BLaER1 (cell line): ENCODE measurements at regions not wholly inside any gene's neighbourhood (a gene's known extent, or its start where the extent isn't known, plus 50 kb on each side); places are given as distances from the start of the nearest gene placed in this dataset.
"Not testable (repeated sequence)": the region's sequence is repeated elsewhere in the genome, so short reads cannot be mapped to it uniquely, and the experiment has no call there.

ENCODE experiments used
- H3K27ac ChIP-seq: shearing (Covaris generic); formaldehyde crosslinking; 2 replicates; pipeline ENCODE4 v1.8.1; 2022
- H3K27me3 ChIP-seq: shearing (Covaris generic); formaldehyde crosslinking; 2 replicates; pipeline ENCODE4 v1.8.1; 2022
- H3K36me3 ChIP-seq: shearing (Covaris generic); formaldehyde crosslinking; 2 replicates; pipeline ENCODE4 v1.8.1; 2022
- H3K4me1 ChIP-seq: shearing (Covaris generic); formaldehyde crosslinking; 2 replicates; pipeline ENCODE4 v1.8.1; 2022
- H3K4me2 ChIP-seq: shearing (Covaris generic); formaldehyde crosslinking; 2 replicates; pipeline ENCODE4 v1.8.1; 2022
- H3K4me3 ChIP-seq: shearing (Covaris generic); formaldehyde crosslinking; 2 replicates; pipeline ENCODE4 v1.8.1; 2022
- H3K9ac ChIP-seq: shearing (Covaris generic); formaldehyde crosslinking; 2 replicates; pipeline ENCODE4 v1.8.1; 2022
- H3K9me3 ChIP-seq: shearing (Covaris generic); formaldehyde crosslinking; 2 replicates; pipeline ENCODE4 v1.8.1; 2022
- H4K20me1 ChIP-seq: shearing (Covaris generic); formaldehyde crosslinking; 2 replicates; pipeline ENCODE4 v1.8.1; 2022
- Cebpa-rat ChIP-seq: shearing (Covaris generic); IDR thresholded peaks from 2 replicates; pipeline ENCODE4 v1.8.1; 2022

GRCh38 chr12:34249271-34249670 lies 227.0 kb downstream of the ALG10 start:
- no peaks in the 10 kb centered on the region for H3K4me1 ChIP-seq
- no peaks in the 10 kb centered on the region for H4K20me1 ChIP-seq
- H3K9ac ChIP-seq: no peak overlapping the region
- no peak overlapping the region for H3K27ac ChIP-seq
- H3K9me3 ChIP-seq: no peaks in the 10 kb centered on the region
- no peaks in the 10 kb centered on the region for H3K36me3 ChIP-seq
- no peak overlapping the region for H3K4me2 ChIP-seq
- no peaks in the 10 kb centered on the region for H3K27me3 ChIP-seq
- TF ChIP-seq Cebpa-rat: no peak
- H3K4me3 ChIP-seq: no peak overlapping the region

- not testable (repeated sequence) for H4K20me1 ChIP-seq, H3K9me3 ChIP-seq, H3K27me3 ChIP-seq
Observed at GRCh38 chr12:34251879-34252278, 229.6 kb downstream of the ALG10 start.

GRCh38 chr12:34253674-34254073 lies 231.4 kb downstream of the ALG10 start:
- Histone ChIP-seq H3K36me3 (no peaks in the 10 kb centered on the region), H3K4me2 (no peak overlapping the region), H3K9ac (no peak overlapping the region), H3K4me3 (no peak overlapping the region), H3K27me3 (no peaks in the 10 kb centered on the region), H4K20me1 (no peaks in the 10 kb centered on the region), H3K9me3 (no peaks in the 10 kb centered on the region), H3K27ac (no peak overlapping the region), H3K4me1 (no peaks in the 10 kb centered on the region)
- no peak for TF ChIP-seq Cebpa-rat

More at GRCh38 chr12:34251879-34252278, 229.6 kb downstream of the ALG10 start:
- H3K4me3 ChIP-seq, H3K36me3 ChIP-seq, H3K4me1 ChIP-seq, H3K27ac ChIP-seq, H3K9ac ChIP-seq, H3K4me2 ChIP-seq: not testable (repeated sequence)

- Histone ChIP-seq H3K9ac (no peak overlapping the region), H3K9me3 (no peaks in the 10 kb centered on the region), H3K4me3 (no peak overlapping the region), H4K20me1 (no peaks in the 10 kb centered on the region), H3K27ac (no peak overlapping the region), H3K4me2 (no peak overlapping the region), H3K4me1 (no peaks in the 10 kb centered on the region), H3K36me3 (no peaks in the 10 kb centered on the region), H3K27me3 (no peaks in the 10 kb centered on the region)
- no peak for TF ChIP-seq Cebpa-rat
Observed at GRCh38 chr12:34257093-34257492, 234.8 kb downstream of the ALG10 start.

- H3K4me3 ChIP-seq, H3K36me3 ChIP-seq, H3K4me2 ChIP-seq: not testable (repeated sequence)
Observed at GRCh38 chr12:34262140-34262539, 239.8 kb downstream of the ALG10 start.

GRCh38 chr12:34264110-34264509 lies 241.8 kb downstream of the ALG10 start:
- no peaks in the 10 kb centered on the region for H3K4me1 ChIP-seq
- no peak overlapping the region for H3K9ac ChIP-seq
- H3K4me3 ChIP-seq: no peak overlapping the region
- H4K20me1 ChIP-seq: no peaks in the 10 kb centered on the region
- no peaks in the 10 kb centered on the region for H3K36me3 ChIP-seq
- peaks cover 9% of the 10 kb centered on the region; the same call in 1 of the 2 replicates for H3K9me3 ChIP-seq
- H3K27ac ChIP-seq: no peak overlapping the region
- H3K4me2 ChIP-seq: no peak overlapping the region
- TF ChIP-seq Cebpa-rat: no peak
- no peaks in the 10 kb centered on the region for H3K27me3 ChIP-seq

More at GRCh38 chr12:34262140-34262539, 239.8 kb downstream of the ALG10 start:
- not testable (repeated sequence) for H3K9ac ChIP-seq, H3K27ac ChIP-seq, H3K27me3 ChIP-seq, H4K20me1 ChIP-seq, H3K4me1 ChIP-seq, H3K9me3 ChIP-seq

- not testable (repeated sequence) for H3K4me3 ChIP-seq, H3K9me3 ChIP-seq, H3K27ac ChIP-seq
Observed at GRCh38 chr12:34273703-34274102, 251.4 kb downstream of the ALG10 start.

GRCh38 chr12:34275129-34275528 lies 252.8 kb downstream of the ALG10 start:
- no peak for TF ChIP-seq Cebpa-rat
- H3K4me2 ChIP-seq: no peak overlapping the region
- no peaks in the 10 kb centered on the region for H3K4me1 ChIP-seq
- H3K36me3 ChIP-seq: no peaks in the 10 kb centered on the region
- H3K4me3 ChIP-seq: no peak overlapping the region
- no peak overlapping the region for H3K27ac ChIP-seq
- H3K9ac ChIP-seq: no peak overlapping the region
- H4K20me1 ChIP-seq: no peaks in the 10 kb centered on the region
- no peaks in the 10 kb centered on the region for H3K9me3 ChIP-seq
- H3K27me3 ChIP-seq: 0 out of 2 replicates have a peak, but pooled peaks cover 3% of the 10 kb centered on the region

More at GRCh38 chr12:34273703-34274102, 251.4 kb downstream of the ALG10 start:
- not testable (repeated sequence) for H3K9ac ChIP-seq, H4K20me1 ChIP-seq, H3K27me3 ChIP-seq, H3K4me2 ChIP-seq, H3K36me3 ChIP-seq, H3K4me1 ChIP-seq

GRCh38 chr12:34286483-34286882 lies 264.2 kb downstream of the ALG10 start:
- TF ChIP-seq Cebpa-rat: no peak
- Histone ChIP-seq H3K4me3 (no peak overlapping the region), H3K36me3 (no peaks in the 10 kb centered on the region), H3K4me2 (no peak overlapping the region), H3K9me3 (peaks cover 77% of the 10 kb centered on the region), H3K27me3 (no peaks in the 10 kb centered on the region), H3K4me1 (no peaks in the 10 kb centered on the region), H4K20me1 (no peaks in the 10 kb centered on the region), H3K27ac (no peak overlapping the region), H3K9ac (no peak overlapping the region)

- TF ChIP-seq Cebpa-rat: no peak
- no peak overlapping the region for H3K4me3 ChIP-seq
- H3K4me2 ChIP-seq: no peak overlapping the region
- peaks cover 82% of the 10 kb centered on the region for H3K9me3 ChIP-seq
- H3K9ac ChIP-seq: no peak overlapping the region
- H3K4me1 ChIP-seq: no peaks in the 10 kb centered on the region
- H3K27ac ChIP-seq: no peak overlapping the region
- no peaks in the 10 kb centered on the region for H4K20me1 ChIP-seq
- H3K27me3 ChIP-seq: no peaks in the 10 kb centered on the region
- H3K36me3 ChIP-seq: no peaks in the 10 kb centered on the region
Observed at GRCh38 chr12:34286934-34287333, 264.6 kb downstream of the ALG10 start.

GRCh38 chr12:34287437-34287836 lies 265.1 kb downstream of the ALG10 start:
- H4K20me1 ChIP-seq: no peaks in the 10 kb centered on the region
- no peak overlapping the region for H3K9ac ChIP-seq
- H3K27me3 ChIP-seq: no peaks in the 10 kb centered on the region
- H3K36me3 ChIP-seq: no peaks in the 10 kb centered on the region
- no peak overlapping the region for H3K4me3 ChIP-seq
- H3K9me3 ChIP-seq: peaks cover 84% of the 10 kb centered on the region
- H3K27ac ChIP-seq: no peak overlapping the region
- H3K4me1 ChIP-seq: no peaks in the 10 kb centered on the region
- no peak overlapping the region for H3K4me2 ChIP-seq
- TF ChIP-seq Cebpa-rat: no peak
